Trophoblast cell (in vitro differentiated cells and primary cell): ENCODE measurements at regions not wholly inside any gene's neighbourhood (a gene's known extent, or its start where the extent isn't known, plus 50 kb on each side); places are given as distances from the start of the nearest gene placed in this dataset.

Experiments
- DNase-seq, 2 donors: peaks; one replicate each; pipeline ENCODE4 v3.0.0-alpha.2; 2016
- H2AFZ ChIP-seq: 2 replicates; pipeline ENCODE4 v1.6.1; 2013; ENCODE audit warnings: low read length, moderate library complexity, mild to moderate bottlenecking; ENCODE audit not compliant: insufficient read depth, poor library complexity
- H2AK5ac ChIP-seq: 2 replicates; pipeline ENCODE4 v1.6.1; 2013; ENCODE audit warnings: mild to moderate bottlenecking, low read length
- H2BK120ac ChIP-seq: 2 replicates; pipeline ENCODE4 v1.6.1; 2013; ENCODE audit warnings: low read length, mild to moderate bottlenecking, moderate library complexity; ENCODE audit not compliant: insufficient read depth, poor library complexity
- H2BK12ac ChIP-seq: 2 replicates; pipeline ENCODE4 v1.6.1; 2013; ENCODE audit warnings: mild to moderate bottlenecking, low read length, moderate library complexity
- H2BK5ac ChIP-seq: 2 replicates; pipeline ENCODE4 v1.6.1; 2013; ENCODE audit warnings: low read length, low read depth, moderate library complexity, mild to moderate bottlenecking; ENCODE audit not compliant: poor library complexity
- H3K14ac ChIP-seq: 2 replicates; pipeline ENCODE4 v1.6.1; 2013; ENCODE audit warnings: mild to moderate bottlenecking, low read length
- H3K18ac ChIP-seq: 2 replicates; pipeline ENCODE4 v1.6.1; 2013; ENCODE audit warnings: mild to moderate bottlenecking, low read length
- H3K23ac ChIP-seq: 2 replicates; pipeline ENCODE4 v1.6.1; 2013; ENCODE audit warnings: low read length
- H3K27ac ChIP-seq: 2 replicates; pipeline ENCODE4 v1.5.1; 2013; ENCODE audit warnings: low read depth, mild to moderate bottlenecking, inconsistent platforms, low read length, moderate library complexity
- H3K27me3 ChIP-seq: 2 replicates; pipeline ENCODE4 v1.6.1; 2013; ENCODE audit warnings: inconsistent platforms, mild to moderate bottlenecking, low read length, moderate library complexity; ENCODE audit not compliant: insufficient read depth
- H3K36me3 ChIP-seq, 2 experiments: 1 replicate in 1 of 2; 2 replicates in 1 of 2; pipeline ENCODE4 v1.6.1; 2013; ENCODE audit warnings: low read length in 2 of 2, mild to moderate bottlenecking in 2 of 2, moderate library complexity in 1 of 2; ENCODE audit not compliant: insufficient read depth in 2 of 2, control insufficient read depth in 1 of 2
- H3K4ac ChIP-seq: 2 replicates; pipeline ENCODE4 v1.6.1; 2013; ENCODE audit warnings: low read depth, mild to moderate bottlenecking, low read length, moderate library complexity
- H3K4me1 ChIP-seq, 2 experiments: 1 replicate in 1 of 2; 2 replicates in 1 of 2; pipeline ENCODE4 v1.6.1; 2013; ENCODE audit warnings: low read length in 2 of 2, mild to moderate bottlenecking in 2 of 2, moderate library complexity in 1 of 2; ENCODE audit not compliant: insufficient read depth in 2 of 2, control insufficient read depth in 1 of 2
- H3K4me2 ChIP-seq: 2 replicates; pipeline ENCODE4 v1.6.1; 2013; ENCODE audit warnings: inconsistent platforms, mild to moderate bottlenecking, low read length, moderate library complexity
- H3K4me3 ChIP-seq: 2 replicates; pipeline ENCODE4 v1.5.1; 2013; ENCODE audit warnings: mild to moderate bottlenecking, low read depth, low read length, inconsistent platforms
- H3K79me1 ChIP-seq: one replicate; pipeline ENCODE4 v1.6.1; 2013; ENCODE audit warnings: low read length
- H3K79me2 ChIP-seq: 2 replicates; pipeline ENCODE4 v1.6.1; 2013; ENCODE audit warnings: low read length, mild to moderate bottlenecking; ENCODE audit not compliant: control insufficient read depth, insufficient read depth, poor library complexity
- H3K9ac ChIP-seq: 2 replicates; pipeline ENCODE4 v1.6.1; 2013; ENCODE audit warnings: mild to moderate bottlenecking, low read length
- H3K9me3 ChIP-seq: 2 replicates; pipeline ENCODE4 v1.6.1; 2013; ENCODE audit warnings: low read depth, mild to moderate bottlenecking, control low read depth, inconsistent platforms, low read length; ENCODE audit not compliant: insufficient read depth
- H4K12ac ChIP-seq: 2 replicates; pipeline ENCODE4 v1.6.1; 2013; ENCODE audit warnings: low read depth, mild to moderate bottlenecking, low read length, moderate library complexity
- H4K8ac ChIP-seq: 2 replicates; pipeline ENCODE4 v1.6.1; 2013; ENCODE audit warnings: low read depth, mild to moderate bottlenecking, low read length, moderate library complexity
- H4K91ac ChIP-seq: one replicate; pipeline ENCODE4 v1.6.1; 2013; ENCODE audit warnings: low read depth, mild to moderate bottlenecking, low read length, moderate library complexity
- WGBS: extraction: QIAGEN DNeasy Blood & Tissue Kit; methylation state at CpG from one replicate; pipeline ENCODE4 v1.1.7; 2013; ENCODE audit warnings: missing lambda C conversion rate; ENCODE audit not compliant: insufficient read length, insufficient coverage; ENCODE audit errors: extremely low coverage; 5-methylcytosine and 5-hydroxymethylcytosine counted together

DNA sequence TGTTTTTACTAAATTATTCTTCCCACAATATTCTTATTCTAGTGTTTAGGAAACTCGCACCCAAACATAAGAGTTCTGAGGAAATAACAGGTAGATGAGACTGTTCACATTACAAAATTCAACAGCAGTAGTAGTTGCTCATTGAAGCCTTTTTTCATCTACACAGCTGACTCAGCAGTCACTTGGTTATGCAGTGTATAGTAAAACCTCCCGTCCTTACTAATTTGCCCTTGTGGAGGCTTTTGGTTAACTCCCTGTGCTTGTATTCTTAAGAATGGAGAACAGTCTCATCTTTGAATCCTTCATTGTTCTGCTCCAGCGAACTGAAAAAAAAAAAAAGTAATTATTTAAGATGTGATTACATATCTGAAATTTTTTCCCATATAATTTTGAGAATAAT is 1716.6 kb downstream of the PCDH7 start:
- Histone ChIP-seq H3K14ac (no peak overlapping the region), H2AK5ac (no peak overlapping the region), H2BK5ac (no peak overlapping the region), H3K18ac (no peak overlapping the region), H4K91ac (no peak overlapping the region), H4K12ac (no peak overlapping the region), H3K79me1 (no peaks in the 10 kb centered on the region), H3K79me2 (no peaks in the 10 kb centered on the region), H3K9ac (no peak overlapping the region), H2BK12ac (no peak overlapping the region), H3K36me3 (no peaks in the 10 kb centered on the region), H4K8ac (no peak overlapping the region), H3K27me3 (no peaks in the 10 kb centered on the region), H3K23ac (no peak overlapping the region), H3K4ac (no peak overlapping the region), H3K4me2 (no peak overlapping the region), H2BK120ac (no peak overlapping the region), H3K4me1 (no peaks in the 10 kb centered on the region), H3K9me3 (peaks cover 3% of the 10 kb centered on the region), H3K27ac (no peak overlapping the region), H2AFZ (no peak overlapping the region), H3K4me3 (no peak overlapping the region)
- no peak for DNase-seq
- WGBS = no CpG with 5 or more reads among the region's 3 CpGs

DNA sequence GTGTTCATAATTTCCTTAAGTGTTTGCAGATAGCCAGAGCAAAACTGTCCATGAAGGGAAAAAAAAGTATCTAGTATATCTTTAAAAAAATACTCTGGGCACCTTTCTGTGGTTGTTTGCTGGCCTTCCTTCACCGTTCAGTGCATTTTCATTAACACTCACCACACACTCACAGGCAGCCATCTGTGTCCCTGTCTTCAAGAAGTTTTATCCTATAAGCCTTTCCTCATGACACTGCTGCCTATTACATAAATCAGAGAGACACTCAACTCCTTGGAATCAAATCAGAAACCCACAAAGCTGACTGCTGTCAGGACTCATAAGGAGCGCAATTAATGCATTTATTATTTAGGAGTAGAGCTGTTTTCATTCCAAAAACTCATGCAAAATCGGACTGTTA is 1720.2 kb downstream of the PCDH7 start:
- H4K12ac ChIP-seq = no peak overlapping the region
- no peak for DNase-seq
- H2BK120ac ChIP-seq = no peak overlapping the region
- H4K8ac ChIP-seq = no peak overlapping the region
- no peak overlapping the region for H2AFZ ChIP-seq
- H3K9me3 ChIP-seq = no peaks in the 10 kb centered on the region
- H3K14ac ChIP-seq = no peak overlapping the region
- H3K4me2 ChIP-seq = no peak overlapping the region
- H3K27ac ChIP-seq = no peak overlapping the region
- no peak overlapping the region for H2BK5ac ChIP-seq
- H2BK12ac ChIP-seq = no peak overlapping the region
- no peaks in the 10 kb centered on the region for H3K36me3 ChIP-seq
- no peak overlapping the region for H4K91ac ChIP-seq
- no peak overlapping the region for H3K9ac ChIP-seq
- H3K27me3 ChIP-seq = no peaks in the 10 kb centered on the region
- no peak overlapping the region for H3K18ac ChIP-seq
- no peak overlapping the region for H3K4ac ChIP-seq
- H3K4me1 ChIP-seq = no peaks in the 10 kb centered on the region
- WGBS = no CpG with 5 or more reads among the region's 3 CpGs
- no peak overlapping the region for H2AK5ac ChIP-seq
- H3K79me2 ChIP-seq = no peaks in the 10 kb centered on the region
- no peaks in the 10 kb centered on the region for H3K79me1 ChIP-seq
- no peak overlapping the region for H3K23ac ChIP-seq
- H3K4me3 ChIP-seq = no peak overlapping the region

DNA sequence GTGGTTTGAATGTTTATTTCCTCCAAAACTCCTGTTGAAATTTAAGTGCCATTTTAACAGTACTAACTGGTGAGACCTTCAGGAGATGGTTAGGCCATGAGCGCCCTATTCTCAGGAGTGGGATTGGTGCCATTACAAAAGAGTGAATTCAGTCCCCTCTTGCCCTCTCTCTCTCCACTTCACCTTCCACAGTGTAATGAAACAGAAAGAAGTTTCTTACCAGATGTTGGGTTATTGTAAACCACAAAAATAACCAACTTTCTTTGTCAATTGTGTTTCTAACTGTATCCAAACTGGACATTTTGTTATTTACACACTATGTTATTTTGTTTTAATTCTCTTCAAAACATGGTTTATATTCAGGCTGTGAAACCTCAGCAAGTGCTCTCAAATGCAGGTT is 1734.3 kb downstream of the PCDH7 start:
- no CpG with 5 or more reads among the region's 1 CpG for WGBS
- DNase-seq = no peak

DNA sequence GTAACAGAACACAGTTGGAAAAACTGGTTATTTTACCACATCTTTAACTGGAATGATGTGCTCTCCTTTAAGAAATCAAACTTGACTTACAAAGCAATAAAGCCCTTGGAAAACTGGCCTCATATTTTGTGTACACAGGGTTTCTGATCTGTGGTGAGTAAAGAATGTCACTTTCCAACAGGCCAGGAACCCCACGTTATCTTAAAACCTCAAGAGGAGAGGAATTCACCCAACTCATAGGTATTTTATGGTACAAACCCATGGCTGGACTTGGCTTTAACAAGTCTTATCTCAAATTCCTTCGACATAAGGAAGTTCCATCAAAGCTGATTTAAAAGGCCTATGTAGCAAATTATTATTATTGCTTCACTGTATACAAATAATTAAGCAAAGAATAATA is 1735.1 kb downstream of the PCDH7 start:
- H3K23ac ChIP-seq = no peak overlapping the region
- no peaks in the 10 kb centered on the region for H3K27me3 ChIP-seq
- no peak overlapping the region for H4K12ac ChIP-seq
- H3K4me1 ChIP-seq = no peaks in the 10 kb centered on the region
- H3K36me3 ChIP-seq = no peaks in the 10 kb centered on the region
- no peak overlapping the region for H4K8ac ChIP-seq
- H2AK5ac ChIP-seq = no peak overlapping the region
- no peaks in the 10 kb centered on the region for H3K79me1 ChIP-seq
- no peak overlapping the region for H3K4me3 ChIP-seq
- no peak overlapping the region for H3K4ac ChIP-seq
- no peak overlapping the region for H2AFZ ChIP-seq
- H4K91ac ChIP-seq = no peak overlapping the region
- DNase-seq = no peak
- H3K18ac ChIP-seq = no peak overlapping the region
- H3K79me2 ChIP-seq = no peaks in the 10 kb centered on the region
- H2BK12ac ChIP-seq = no peak overlapping the region
- H2BK5ac ChIP-seq = no peak overlapping the region
- no peak overlapping the region for H3K27ac ChIP-seq
- H2BK120ac ChIP-seq = no peak overlapping the region
- no peak overlapping the region for H3K14ac ChIP-seq
- no peak overlapping the region for H3K4me2 ChIP-seq
- H3K9me3 ChIP-seq = no peaks in the 10 kb centered on the region
- no peak overlapping the region for H3K9ac ChIP-seq
- no CpG with 5 or more reads among the region's 2 CpGs for WGBS

More for the DNA sequence above, 1734.3 kb downstream of the PCDH7 start:
- Histone ChIP-seq H2AFZ (no peak overlapping the region), H4K91ac (no peak overlapping the region), H2BK5ac (no peak overlapping the region), H2BK120ac (no peak overlapping the region), H3K9ac (no peak overlapping the region), H3K18ac (no peak overlapping the region), H3K14ac (no peak overlapping the region), H3K79me1 (no peaks in the 10 kb centered on the region), H3K4ac (no peak overlapping the region), H3K23ac (no peak overlapping the region), H3K27me3 (no peaks in the 10 kb centered on the region), H4K8ac (no peak overlapping the region), H3K4me1 (no peaks in the 10 kb centered on the region), H3K79me2 (no peaks in the 10 kb centered on the region), H2BK12ac (no peak overlapping the region), H3K27ac (no peak overlapping the region), H2AK5ac (no peak overlapping the region), H4K12ac (no peak overlapping the region), H3K36me3 (no peaks in the 10 kb centered on the region), H3K9me3 (no peaks in the 10 kb centered on the region), H3K4me3 (no peak overlapping the region), H3K4me2 (no peak overlapping the region)
